Neural progenitor cell (in vitro differentiated cells): ENCODE measurements at regions not wholly inside any gene's neighbourhood (a gene's known extent, or its start where the extent isn't known, plus 50 kb on each side); places are given as distances from the start of the nearest gene placed in this dataset.

Experiments used
- DNase-seq: peaks from one replicate; pipeline ENCODE4 v3.0.0-alpha.2; 2016; ENCODE audit warnings: low spot score
- H2AFZ ChIP-seq: fragments of 200-600 bp; sonication (generic); replicated peaks from 2 replicates; pipeline ENCODE4 v1.6.1; 2016; ENCODE audit warnings: antibody characterized with exemption
- H3F3A ChIP-seq: fragments of 200-600 bp; sonication (generic); 2 replicates; pipeline ENCODE4 v1.6.1; 2016; ENCODE audit warnings: antibody characterized with exemption, low read depth
- H3K27ac ChIP-seq: fragments of 200-600 bp; sonication (generic); 2 replicates; pipeline ENCODE4 v1.5.1; 2016; ENCODE audit warnings: mild to moderate bottlenecking
- H3K27me3 ChIP-seq: fragments of 200-600 bp; sonication (generic); 2 replicates; pipeline ENCODE4 v1.6.1; 2016; ENCODE audit warnings: mild to moderate bottlenecking, moderate library complexity
- H3K36me3 ChIP-seq: fragments of 200-600 bp; sonication (generic); 2 replicates; pipeline ENCODE4 v1.5.1; 2016
- H3K4me1 ChIP-seq: fragments of 200-600 bp; sonication (generic); 2 replicates; pipeline ENCODE4 v1.6.1; 2016; ENCODE audit warnings: mixed run types
- H3K4me2 ChIP-seq: fragments of 200-600 bp; sonication (generic); 2 replicates; pipeline ENCODE4 v1.6.1; 2016
- H3K4me3 ChIP-seq: fragments of 200-600 bp; sonication (generic); 2 replicates; pipeline ENCODE4 v1.5.1; 2016
- H3K79me2 ChIP-seq: fragments of 200-600 bp; sonication (generic); 2 replicates; pipeline ENCODE4 v1.6.1; 2016; ENCODE audit warnings: low read depth
- H3K9ac ChIP-seq: fragments of 200-600 bp; sonication (generic); 2 replicates; pipeline ENCODE4 v1.6.1; 2016
- H3K9me3 ChIP-seq: fragments of 200-600 bp; sonication (generic); 2 replicates; pipeline ENCODE4 v1.5.1; 2016; ENCODE audit warnings: low read depth
- H4K20me1 ChIP-seq: fragments of 200-600 bp; sonication (generic); 2 replicates; pipeline ENCODE4 v1.6.1; 2016; ENCODE audit warnings: low read depth
- H3K27ac Mint-ChIP-seq: 3 replicates; pipeline ENCODE4 v1.8.0; 2021; ENCODE audit warnings: mixed read lengths
- H3K27me3 Mint-ChIP-seq: 2 replicates; pipeline ENCODE4 v1.8.0; 2022; ENCODE audit warnings: low read depth, mild to moderate bottlenecking, inconsistent platforms, moderate library complexity, mixed read lengths; ENCODE audit not compliant: insufficient read depth
- H3K36me3 Mint-ChIP-seq: 3 replicates; pipeline ENCODE4 v1.8.0; 2021; ENCODE audit warnings: mixed read lengths
- H3K4me1 Mint-ChIP-seq: 3 replicates; pipeline ENCODE4 v1.8.0; 2021; ENCODE audit warnings: mixed read lengths
- H3K4me3 Mint-ChIP-seq: 3 replicates; pipeline ENCODE4 v1.8.0; 2021; ENCODE audit warnings: mild to moderate bottlenecking, moderate library complexity, mixed read lengths
- H3K9me3 Mint-ChIP-seq: 3 replicates; pipeline ENCODE4 v1.8.0; 2020; ENCODE audit warnings: mixed read lengths
- CTCF ChIP-seq: fragments of 200-600 bp; sonication (generic); IDR thresholded peaks from 2 replicates; pipeline ENCODE4 v1.5.1; 2017; ENCODE audit warnings: antibody characterized with exemption, mild to moderate bottlenecking
- EZH2 ChIP-seq: fragments of 200-600 bp; sonication (generic); IDR thresholded peaks from 2 replicates; pipeline ENCODE4 v1.6.1; 2017; ENCODE audit warnings: antibody characterized with exemption, mild to moderate bottlenecking, moderate library complexity
- EZH2phosphoT487 ChIP-seq: fragments of 200-600 bp; sonication (generic); IDR thresholded peaks from 2 replicates; pipeline ENCODE4 v1.6.1; 2017; ENCODE audit warnings: antibody characterized with exemption

DNA sequence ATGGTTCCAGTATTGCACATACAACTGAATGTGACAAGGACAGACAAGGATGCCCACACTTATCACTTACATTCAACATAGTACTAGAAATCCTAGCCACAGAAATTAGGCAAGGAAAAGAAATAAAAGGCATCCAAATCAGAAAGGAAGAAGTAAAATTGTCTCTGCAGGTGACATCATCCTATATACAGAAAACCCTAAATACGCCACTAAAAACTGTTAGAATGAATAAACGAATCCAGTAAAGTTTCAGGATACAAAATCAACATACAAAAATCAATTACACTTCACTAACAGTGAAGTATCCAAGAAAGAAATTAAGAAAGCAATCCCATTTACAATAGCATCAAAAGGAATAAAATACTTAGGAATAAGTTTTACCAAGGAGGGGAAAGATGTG is 66.1 kb downstream of the FAM217A start:
- no peak for DNase-seq
- peaks cover 21% of the 10 kb centered on the region for H3K36me3 ChIP-seq
- no peak overlapping the region for H3K4me2 ChIP-seq
- peaks cover 100% of the 10 kb centered on the region for H3K79me2 ChIP-seq
- peaks cover 12% of the 10 kb centered on the region for H3F3A ChIP-seq
- no peak overlapping the region for H3K4me3 ChIP-seq
- peaks cover 9% of the 10 kb centered on the region for H3K4me1 ChIP-seq
- peaks cover 37% of the 10 kb centered on the region for H3K36me3 Mint-ChIP-seq
- H3K9me3 Mint-ChIP-seq = peaks cover 12% of the 10 kb centered on the region
- no peak overlapping the region for H2AFZ ChIP-seq
- H3K27ac ChIP-seq = no peak overlapping the region
- H3K27me3 Mint-ChIP-seq = peaks cover 3% of the 10 kb centered on the region
- H3K27ac Mint-ChIP-seq = no peak overlapping the region
- H4K20me1 ChIP-seq = peaks cover 68% of the 10 kb centered on the region
- H3K27me3 ChIP-seq = no peaks in the 10 kb centered on the region
- no peaks in the 10 kb centered on the region for H3K9me3 ChIP-seq
- peaks cover 16% of the 10 kb centered on the region for H3K4me1 Mint-ChIP-seq
- no peak overlapping the region for H3K9ac ChIP-seq
- no peak overlapping the region for H3K4me3 Mint-ChIP-seq
- TF ChIP-seq EZH2 = no peak

- no peak for DNase-seq
- Mint-ChIP-seq H3K27ac (peak overlapping the region; percentile 100), H3K36me3 (peaks cover 30% of the 10 kb centered on the region), H3K27me3 (peaks cover 2% of the 10 kb centered on the region), H3K9me3 (peaks cover 12% of the 10 kb centered on the region), H3K4me3 (peak overlapping the region; percentile 96), H3K4me1 (peaks cover 27% of the 10 kb centered on the region)
- peaks cover 17% of the 10 kb centered on the region for H3K4me1 ChIP-seq
- H2AFZ ChIP-seq = no peak overlapping the region
- TF ChIP-seq EZH2phosphoT487 (no peak), EZH2 (no peak), CTCF (no peak)
- H3K4me3 ChIP-seq = peak overlapping the region; percentile 85
- peaks cover 91% of the 10 kb centered on the region for H3K79me2 ChIP-seq
- peak overlapping the region; percentile 91 for H3K4me2 ChIP-seq
- peaks cover 21% of the 10 kb centered on the region for H3K36me3 ChIP-seq
- peaks cover 30% of the 10 kb centered on the region for H4K20me1 ChIP-seq
- H3K9ac ChIP-seq = peak overlapping the region; percentile 87
- H3K9me3 ChIP-seq = no peaks in the 10 kb centered on the region
- no peaks in the 10 kb centered on the region for H3K27me3 ChIP-seq
- peaks cover 42% of the 10 kb centered on the region for H3F3A ChIP-seq
- H3K27ac ChIP-seq = peak overlapping the region; percentile 99
Measured at GRCh38 chr6:4017058-4017739, 61.7 kb downstream of the FAM217A start.

GRCh38 chr6:4017834-4018170 is 61.1 kb downstream of the FAM217A start:
- Histone ChIP-seq H3K27ac (peak overlapping the region; percentile 99), H3K4me1 (peaks cover 21% of the 10 kb centered on the region), H3K79me2 (peaks cover 91% of the 10 kb centered on the region), H3K4me2 (peak overlapping the region; percentile 91), H3K9me3 (no peaks in the 10 kb centered on the region), H3F3A (peaks cover 42% of the 10 kb centered on the region), H3K27me3 (no peaks in the 10 kb centered on the region), H4K20me1 (peaks cover 30% of the 10 kb centered on the region), H2AFZ (peak overlapping the region; percentile 61), H3K9ac (peak overlapping the region; percentile 87), H3K36me3 (peaks cover 21% of the 10 kb centered on the region), H3K4me3 (peak overlapping the region; percentile 85)
- TF ChIP-seq EZH2phosphoT487 (no peak), EZH2 (no peak), CTCF (no peak)
- Mint-ChIP-seq H3K4me3 (peak overlapping the region; percentile 96), H3K4me1 (peaks cover 32% of the 10 kb centered on the region), H3K27me3 (peaks cover 2% of the 10 kb centered on the region), H3K27ac (peak overlapping the region; percentile 100), H3K36me3 (peaks cover 25% of the 10 kb centered on the region), H3K9me3 (peaks cover 12% of the 10 kb centered on the region)
- DNase-seq = peak; percentile 34

DNA sequence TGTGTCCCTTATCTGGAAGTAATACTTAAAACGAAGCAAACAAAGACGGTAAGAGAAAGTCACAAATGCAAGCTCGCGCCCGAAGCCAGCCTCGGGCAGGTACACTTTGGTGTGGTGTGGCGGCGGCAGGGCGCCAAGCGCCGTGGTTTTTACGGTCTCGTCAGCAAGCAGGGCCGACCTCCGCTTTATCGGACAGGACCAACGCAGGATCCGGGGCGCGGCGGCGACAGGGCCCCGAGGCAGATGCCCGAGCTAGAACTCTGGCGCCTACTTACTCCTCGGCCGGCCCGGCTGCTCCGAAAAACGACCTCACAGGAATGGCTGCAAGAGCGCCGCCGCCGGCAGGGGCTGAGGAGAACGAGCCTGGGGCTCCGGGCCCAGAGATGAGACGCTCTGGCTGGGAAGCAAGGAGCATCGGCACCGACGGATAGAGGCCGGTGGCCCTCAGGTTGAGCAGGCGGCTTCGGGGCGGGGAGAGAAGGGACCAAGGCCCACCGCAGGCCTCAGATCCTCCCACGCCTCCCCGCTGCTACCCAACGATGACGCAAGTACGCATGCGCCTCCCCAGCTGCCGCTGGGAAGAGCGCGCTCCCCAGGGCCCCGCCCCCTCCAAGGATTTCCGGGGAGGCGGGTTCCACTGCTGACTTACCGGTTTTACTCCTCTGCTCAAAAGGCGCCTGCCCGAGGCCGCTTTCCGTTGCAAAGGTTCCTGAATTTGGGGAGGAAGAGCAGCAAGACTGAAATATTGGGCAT is 60.6 kb downstream of the FAM217A start:
- Mint-ChIP-seq H3K27me3 (peaks cover 2% of the 10 kb centered on the region), H3K4me3 (peak overlapping the region; percentile 96), H3K9me3 (peaks cover 7% of the 10 kb centered on the region), H3K4me1 (peaks cover 38% of the 10 kb centered on the region), H3K36me3 (peaks cover 20% of the 10 kb centered on the region), H3K27ac (peak overlapping the region; percentile 100)
- peak overlapping the region; percentile 85 for H3K4me3 ChIP-seq
- peaks cover 91% of the 10 kb centered on the region for H3K79me2 ChIP-seq
- TF ChIP-seq CTCF = peak; percentile 55
- no peak for TF ChIP-seq EZH2phosphoT487
- TF ChIP-seq EZH2 = peak; percentile 29
- peak overlapping the region; percentile 72 for H2AFZ ChIP-seq
- DNase-seq = peak; percentile 98
- peak overlapping the region; percentile 87 for H3K9ac ChIP-seq
- H3K4me2 ChIP-seq = peak overlapping the region; percentile 91
- peak overlapping the region; percentile 99 for H3K27ac ChIP-seq
- no peaks in the 10 kb centered on the region for H3K9me3 ChIP-seq
- peaks cover 25% of the 10 kb centered on the region for H3K4me1 ChIP-seq
- H4K20me1 ChIP-seq = peaks cover 30% of the 10 kb centered on the region
- peaks cover 18% of the 10 kb centered on the region for H3K36me3 ChIP-seq
- no peaks in the 10 kb centered on the region for H3K27me3 ChIP-seq
- H3F3A ChIP-seq = peaks cover 42% of the 10 kb centered on the region
